Epithelial cell of esophagus (primary cell): ENCODE measurements at regions not wholly inside any gene's neighbourhood (a gene's known extent, or its start where the extent isn't known, plus 50 kb on each side); places are given as distances from the start of the nearest gene placed in this dataset.
"Not testable (repeated sequence)": the region's sequence is repeated elsewhere in the genome, so short reads cannot be mapped to it uniquely, and the experiment has no call there.

Source experiments
- DNase-seq: peaks from one replicate; pipeline ENCODE4 v3.0.0; 2010; ENCODE audit warnings: low read depth
- H3K4me3 ChIP-seq: 2 replicates; pipeline ENCODE4 v1.5.1; 2011; ENCODE audit warnings: mild to moderate bottlenecking, low read length, control low read depth
- TF ChIP-seq, protein P1 (sequence below): IDR thresholded peaks from 2 replicates; pipeline ENCODE4 v1.5.1; 2011; ENCODE audit warnings: low read depth, mild to moderate bottlenecking, low read length, control low read depth, inconsistent platforms; ENCODE audit not compliant: insufficient read depth; ENCODE audit errors: missing control alignments

DNA sequence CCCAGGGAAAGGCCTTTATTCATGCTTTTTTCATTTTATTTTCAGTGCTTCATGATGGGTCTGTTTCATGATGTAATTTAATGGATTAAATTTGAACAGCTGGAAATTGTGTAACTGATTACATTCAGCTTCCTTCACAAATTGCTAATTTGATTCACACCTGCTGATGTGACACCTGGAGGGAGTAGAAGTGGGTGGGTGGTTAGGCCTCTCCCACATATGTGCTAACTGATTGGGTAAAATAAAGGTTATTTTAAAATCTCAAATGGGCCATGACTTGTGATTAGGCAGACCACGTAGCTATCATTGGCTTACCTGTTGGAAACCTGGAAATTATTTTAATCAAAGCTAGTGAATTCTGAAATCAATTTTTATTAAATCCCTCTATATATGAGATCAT lies 142.1 kb downstream of the GXYLT1 start:
- TF ChIP-seq, protein P1, sequence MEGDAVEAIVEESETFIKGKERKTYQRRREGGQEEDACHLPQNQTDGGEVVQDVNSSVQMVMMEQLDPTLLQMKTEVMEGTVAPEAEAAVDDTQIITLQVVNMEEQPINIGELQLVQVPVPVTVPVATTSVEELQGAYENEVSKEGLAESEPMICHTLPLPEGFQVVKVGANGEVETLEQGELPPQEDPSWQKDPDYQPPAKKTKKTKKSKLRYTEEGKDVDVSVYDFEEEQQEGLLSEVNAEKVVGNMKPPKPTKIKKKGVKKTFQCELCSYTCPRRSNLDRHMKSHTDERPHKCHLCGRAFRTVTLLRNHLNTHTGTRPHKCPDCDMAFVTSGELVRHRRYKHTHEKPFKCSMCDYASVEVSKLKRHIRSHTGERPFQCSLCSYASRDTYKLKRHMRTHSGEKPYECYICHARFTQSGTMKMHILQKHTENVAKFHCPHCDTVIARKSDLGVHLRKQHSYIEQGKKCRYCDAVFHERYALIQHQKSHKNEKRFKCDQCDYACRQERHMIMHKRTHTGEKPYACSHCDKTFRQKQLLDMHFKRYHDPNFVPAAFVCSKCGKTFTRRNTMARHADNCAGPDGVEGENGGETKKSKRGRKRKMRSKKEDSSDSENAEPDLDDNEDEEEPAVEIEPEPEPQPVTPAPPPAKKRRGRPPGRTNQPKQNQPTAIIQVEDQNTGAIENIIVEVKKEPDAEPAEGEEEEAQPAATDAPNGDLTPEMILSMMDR, result no peak
- DNase-seq, result no peak
- no peak overlapping the region for H3K4me3 ChIP-seq

DNA sequence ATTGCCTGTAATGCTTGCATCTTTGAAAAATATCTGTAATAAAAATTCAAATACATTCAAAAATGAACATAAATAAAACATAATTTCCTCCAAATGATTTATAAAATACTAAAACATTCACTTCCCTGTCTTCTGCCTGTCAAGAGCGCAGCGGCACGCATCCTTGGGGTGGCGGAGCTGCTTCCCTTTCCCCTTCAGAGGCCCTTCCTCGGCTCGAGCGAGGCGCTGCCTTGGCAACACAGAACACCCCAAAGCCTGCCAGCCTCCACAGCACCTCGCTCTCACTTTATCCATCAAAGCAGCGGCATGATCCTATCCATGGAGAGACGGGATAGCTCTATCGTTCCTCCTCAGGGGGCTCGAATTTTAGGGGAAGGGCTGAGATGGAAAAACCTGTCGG lies 146.2 kb downstream of the GXYLT1 start:
- no peak overlapping the region for H3K4me3 ChIP-seq
- DNase-seq, result no peak
- TF ChIP-seq, protein P1, result no peak

DNA sequence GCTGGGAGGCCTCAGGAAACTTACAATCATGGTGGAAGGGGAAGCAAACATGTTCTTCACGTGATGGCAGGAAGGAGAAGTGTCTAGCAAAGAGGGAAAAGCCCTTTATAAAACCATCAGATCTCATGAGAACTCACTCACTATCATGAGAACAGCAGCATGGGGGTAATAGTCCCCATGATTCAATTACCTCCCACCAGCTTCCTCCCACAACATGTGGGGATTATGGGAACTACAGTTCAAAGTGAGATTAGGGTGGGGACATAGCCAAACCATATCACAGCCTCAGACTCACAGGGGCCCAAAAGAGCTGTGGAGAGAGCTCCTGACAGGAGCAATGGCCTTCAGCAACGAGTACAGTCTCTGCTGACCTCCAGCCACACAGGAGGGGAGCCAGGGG lies 151.4 kb downstream of the GXYLT1 start:
- TF ChIP-seq, protein P1, result no peak
- no peak for DNase-seq
- H3K4me3 ChIP-seq, result no peak overlapping the region

DNA sequence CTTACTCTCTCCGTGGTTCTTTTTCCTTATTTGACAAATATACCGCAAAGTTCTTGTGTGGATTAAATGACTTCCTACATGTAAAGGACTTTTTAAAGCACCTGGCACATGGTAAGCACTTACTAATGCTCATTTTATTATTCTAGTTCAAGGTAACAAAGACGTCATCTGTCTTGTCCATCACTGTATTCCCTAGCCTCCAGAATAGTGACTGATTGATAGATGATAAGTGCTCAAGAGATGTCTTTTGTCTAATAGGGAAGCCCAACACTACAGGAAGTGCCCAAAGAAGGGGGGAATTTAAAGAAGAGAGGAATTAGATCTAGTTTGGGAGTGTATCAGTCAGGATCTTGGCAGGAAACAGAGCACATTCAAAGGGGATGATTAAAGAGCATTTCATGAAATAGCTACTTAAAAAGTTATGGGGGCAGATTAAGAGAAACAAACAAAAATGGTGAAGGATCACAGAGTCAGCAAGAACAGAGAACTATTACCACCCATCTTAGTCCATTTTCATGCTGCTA lies 151.9 kb downstream of the GXYLT1 start:
- no peak overlapping the region for H3K4me3 ChIP-seq
- TF ChIP-seq, protein P1, result no peak
- no peak for DNase-seq

DNA sequence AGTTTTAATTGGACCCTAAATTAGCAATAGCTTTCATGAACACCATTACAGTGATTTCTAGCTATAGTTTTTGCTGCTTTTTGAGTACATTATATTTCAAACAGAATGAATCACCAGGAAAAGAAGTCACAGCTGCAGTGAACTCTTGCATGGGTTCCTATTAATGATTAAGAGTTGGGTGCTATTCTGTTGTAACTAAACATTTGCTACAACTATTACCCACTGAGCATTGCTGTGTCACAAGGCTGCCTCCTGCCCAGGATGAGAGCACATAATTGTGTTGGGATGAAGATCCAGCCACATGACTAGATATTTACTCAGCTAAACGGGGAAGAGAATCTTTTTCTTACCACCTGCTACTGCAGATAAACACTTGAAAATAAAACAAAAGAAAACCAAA lies 152.7 kb downstream of the GXYLT1 start:
- no peak for DNase-seq
- no peak overlapping the region for H3K4me3 ChIP-seq
- TF ChIP-seq, protein P1, result no peak

DNA sequence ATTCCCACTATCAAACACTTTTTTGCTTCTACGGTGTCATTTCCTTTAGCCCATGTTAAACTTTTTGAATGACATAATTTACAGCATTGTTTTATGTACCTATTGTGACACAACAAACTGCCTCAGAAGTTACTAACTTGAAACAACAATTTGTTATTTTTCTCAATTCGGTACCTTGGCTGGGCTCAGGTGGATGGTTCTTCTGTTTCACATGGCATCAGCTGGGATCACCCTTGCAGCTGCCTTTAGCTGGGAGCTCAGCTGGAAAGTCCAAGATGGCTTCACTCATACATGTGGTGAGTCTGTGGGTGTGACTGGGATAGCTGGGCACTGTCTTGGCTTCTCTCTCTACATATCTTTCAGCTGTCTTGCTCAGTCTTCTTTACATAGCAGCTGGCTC lies 156.0 kb downstream of the GXYLT1 start:
- TF ChIP-seq, protein P1, result no peak
- DNase-seq, result no peak

DNA sequence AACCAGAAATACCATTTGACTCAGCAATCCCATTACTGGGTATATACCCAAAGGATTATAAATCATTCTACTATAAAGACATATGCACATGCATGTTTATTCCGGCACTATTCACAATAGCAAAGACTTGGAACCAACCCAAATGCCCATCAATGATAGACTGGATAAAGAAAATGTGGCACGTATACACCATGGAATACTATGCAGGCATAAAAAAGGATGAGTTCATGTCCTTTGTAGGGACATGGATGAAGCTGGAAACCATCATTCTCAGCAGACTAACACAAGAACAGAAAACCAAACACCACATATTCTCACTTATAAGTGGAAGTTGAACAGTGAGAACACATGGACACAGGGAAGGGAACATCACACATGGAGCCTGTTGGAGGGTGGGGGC lies 158.2 kb downstream of the GXYLT1 start:
- not testable (repeated sequence) for H3K4me3 ChIP-seq, DNase-seq

More for the DNA sequence above, 156.0 kb downstream of the GXYLT1 start:
- H3K4me3 ChIP-seq, result no peak overlapping the region
